Sigmoid colon (tissue), 6 donors: ENCODE measurements at regions not wholly inside any gene's neighbourhood (a gene's known extent, or its start where the extent isn't known, plus 50 kb on each side); places are given as distances from the start of the nearest gene placed in this dataset.

Experiments
- DNase-seq: peaks from one replicate; pipeline ENCODE4 v3.0.0-alpha.2; 2019
- H3K27ac ChIP-seq, 4 donors: fragments of 200-600 bp; sonication (generic); one replicate each; pipeline ENCODE4 v1.5.1; 2016 to 2019; ENCODE audit warnings: mild to moderate bottlenecking in 1 of 4
- H3K27me3 ChIP-seq, 3 donors: fragments of 200-600 bp; sonication (generic); one replicate each; pipeline ENCODE4 v1.5.1; 2019; ENCODE audit warnings: mild to moderate bottlenecking in 1 of 3
- H3K36me3 ChIP-seq, 4 donors: fragments of 200-600 bp; sonication (generic); one replicate each; pipeline ENCODE4 v1.5.1; 2016 to 2019
- H3K4me1 ChIP-seq, 4 donors: fragments of 200-600 bp; sonication (generic); one replicate each; pipeline ENCODE4 v1.5.1; 2017 to 2019
- H3K4me3 ChIP-seq, 4 donors: fragments of 200-600 bp; sonication (generic); one replicate each; pipeline ENCODE4 v1.5.1; 2017 to 2019; ENCODE audit warnings: mild to moderate bottlenecking in 2 of 4, moderate library complexity in 1 of 4
- H3K9me3 ChIP-seq, 4 donors: fragments of 200-600 bp in 3 of 4; sonication (generic) in 3 of 4; one replicate each; pipeline versions ENCODE4 v1.5.1 to v1.6.1; 2013 to 2019
- EP300 ChIP-seq, 4 donors: sonication (generic); formaldehyde crosslinking; IDR thresholded peaks; one replicate each; pipeline ENCODE4 v1.6.1; 2017; ENCODE audit warnings: antibody characterized with exemption in 4 of 4
- POLR2A ChIP-seq, 2 donors: fragments of 450-650 bp; IDR thresholded peaks; one replicate each; pipeline ENCODE4 v1.6.1; 2016; ENCODE audit warnings: antibody characterized with exemption in 2 of 2, mild to moderate bottlenecking in 2 of 2, moderate library complexity in 2 of 2
- POLR2AphosphoS5 ChIP-seq, 4 donors: sonication (generic); formaldehyde crosslinking; IDR thresholded peaks; one replicate each; pipeline ENCODE4 v1.6.1; 2017; ENCODE audit warnings: antibody characterized with exemption in 4 of 4
- WGBS, 2 donors: extraction: QIAGEN DNeasy Blood & Tissue Kit; methylation state at CpG; one replicate each; pipeline ENCODE4 v1.1.7; 2013; 5-methylcytosine and 5-hydroxymethylcytosine counted together
- intact Hi-C: fragments of 100-400 bp; cut with DNase I; formaldehyde crosslinking; loops from one replicate; pipeline ENCODE4 v1.15.1; 2023
- TF ChIP-seq, protein P1 (sequence below), 4 experiments: fragments of 450-650 bp in 3 of 4; fragments of 200-600 bp in 1 of 4; IDR thresholded peaks; one replicate each; pipeline ENCODE4 v1.5.1; 2016 to 2019; ENCODE audit warnings: antibody characterized with exemption in 4 of 4, mild to moderate bottlenecking in 3 of 4, moderate library complexity in 2 of 4
- donor health status: healthy with polysubstance abuse.
- donor health status: healthy.

DNA sequence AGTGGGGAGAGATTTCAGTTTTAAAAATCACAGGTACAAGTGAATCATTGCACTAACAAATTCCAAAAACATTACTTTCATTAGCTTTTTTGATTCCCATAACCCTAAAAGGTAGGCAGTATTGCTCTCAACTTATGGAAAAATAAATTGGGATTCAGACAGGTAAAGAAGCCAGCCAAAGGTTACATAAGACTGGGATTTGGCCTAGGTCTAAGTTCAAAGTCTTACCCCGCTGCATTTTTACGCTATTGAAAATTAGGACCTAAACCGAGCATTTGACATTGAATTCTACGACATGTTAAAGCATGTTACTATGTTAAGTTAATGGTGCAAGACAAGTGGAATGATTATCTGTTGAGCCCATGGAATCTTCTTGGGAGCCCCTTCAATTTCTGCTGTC lies 89.6 kb downstream of the ENC1 start:
- H3K4me1 ChIP-seq: no peaks in the 10 kb centered on the region
- DNase-seq: no peak
- no peaks in the 10 kb centered on the region for H3K27me3 ChIP-seq
- no peak overlapping the region for H3K4me3 ChIP-seq
- H3K36me3 ChIP-seq: no peaks in the 10 kb centered on the region
- H3K9me3 ChIP-seq: no peaks in the 10 kb centered on the region
- WGBS, 2 donors: 84% methylated on average over 4 of the region's 4 CpGs
- intact Hi-C loops: no loop called here
- no peak for TF ChIP-seq POLR2A (IDR thresholded peaks at IDR 0.05)
- no peak for TF ChIP-seq EP300 (IDR thresholded peaks at IDR 0.05)
- TF ChIP-seq POLR2AphosphoS5 (IDR thresholded peaks at IDR 0.05): no peak
- TF ChIP-seq, protein P1, sequence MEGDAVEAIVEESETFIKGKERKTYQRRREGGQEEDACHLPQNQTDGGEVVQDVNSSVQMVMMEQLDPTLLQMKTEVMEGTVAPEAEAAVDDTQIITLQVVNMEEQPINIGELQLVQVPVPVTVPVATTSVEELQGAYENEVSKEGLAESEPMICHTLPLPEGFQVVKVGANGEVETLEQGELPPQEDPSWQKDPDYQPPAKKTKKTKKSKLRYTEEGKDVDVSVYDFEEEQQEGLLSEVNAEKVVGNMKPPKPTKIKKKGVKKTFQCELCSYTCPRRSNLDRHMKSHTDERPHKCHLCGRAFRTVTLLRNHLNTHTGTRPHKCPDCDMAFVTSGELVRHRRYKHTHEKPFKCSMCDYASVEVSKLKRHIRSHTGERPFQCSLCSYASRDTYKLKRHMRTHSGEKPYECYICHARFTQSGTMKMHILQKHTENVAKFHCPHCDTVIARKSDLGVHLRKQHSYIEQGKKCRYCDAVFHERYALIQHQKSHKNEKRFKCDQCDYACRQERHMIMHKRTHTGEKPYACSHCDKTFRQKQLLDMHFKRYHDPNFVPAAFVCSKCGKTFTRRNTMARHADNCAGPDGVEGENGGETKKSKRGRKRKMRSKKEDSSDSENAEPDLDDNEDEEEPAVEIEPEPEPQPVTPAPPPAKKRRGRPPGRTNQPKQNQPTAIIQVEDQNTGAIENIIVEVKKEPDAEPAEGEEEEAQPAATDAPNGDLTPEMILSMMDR (IDR thresholded peaks at IDR 0.05): no peak
- no peak overlapping the region for H3K27ac ChIP-seq

DNA sequence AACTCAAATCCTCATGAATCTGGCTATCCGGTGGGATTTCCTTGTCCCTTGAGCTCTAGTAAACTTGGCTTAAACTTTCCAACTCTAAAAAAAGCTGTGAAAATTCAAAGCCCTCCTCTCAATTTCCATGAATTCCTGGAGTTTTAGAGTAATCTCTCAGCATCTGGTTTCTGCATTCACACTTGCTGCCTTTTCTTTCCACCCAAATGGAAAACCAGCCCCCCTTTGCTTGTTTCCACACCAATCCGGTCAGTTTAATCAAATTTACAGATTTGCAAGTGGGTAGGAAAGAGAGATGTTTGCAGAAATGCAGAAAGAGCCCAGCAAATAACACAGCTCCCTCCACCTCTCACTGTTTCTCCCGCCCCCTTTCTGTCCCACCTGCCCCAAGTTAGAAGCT lies 91.1 kb downstream of the ENC1 start:
- Histone ChIP-seq H3K4me1 (no peaks in the 10 kb centered on the region), H3K9me3 (no peaks in the 10 kb centered on the region), H3K4me3 (no peak overlapping the region), H3K27ac (no peak overlapping the region), H3K36me3 (no peaks in the 10 kb centered on the region), H3K27me3 (no peaks in the 10 kb centered on the region)
- no peak for DNase-seq
- intact Hi-C loops: no loop called here
- TF ChIP-seq POLR2AphosphoS5 (IDR thresholded peaks at IDR 0.05): no peak
- no peak for TF ChIP-seq POLR2A (IDR thresholded peaks at IDR 0.05)
- TF ChIP-seq EP300 (IDR thresholded peaks at IDR 0.05): no peak
- TF ChIP-seq, protein P1 (IDR thresholded peaks at IDR 0.05): no peak
- 85 to 87% methylated on average over 3 of the region's 3 CpGs for WGBS, 2 donors

DNA sequence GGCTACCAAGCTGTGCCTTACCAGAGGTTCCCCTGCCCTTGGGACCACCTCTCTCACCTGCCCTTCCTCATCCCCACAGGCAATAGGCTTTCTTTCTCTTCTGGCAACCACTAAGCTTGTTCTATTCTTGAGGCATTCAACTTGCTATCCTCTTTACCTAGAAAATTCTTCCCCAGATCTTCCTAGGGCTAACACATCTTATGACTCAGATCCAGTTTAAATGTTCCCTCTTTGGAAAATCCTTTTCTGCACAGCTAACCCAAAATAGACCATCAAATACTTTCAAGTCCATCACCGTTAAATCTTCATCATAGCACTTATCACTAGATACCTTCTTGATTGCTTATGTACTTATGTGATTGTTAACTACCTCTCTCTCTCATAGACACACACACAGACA lies 93.7 kb downstream of the ENC1 start:
- no peaks in the 10 kb centered on the region for H3K36me3 ChIP-seq
- no peaks in the 10 kb centered on the region for H3K9me3 ChIP-seq
- peaks cover 0 to 16% (median 12%) of the 10 kb centered on the region in 4 donors for H3K4me1 ChIP-seq
- WGBS, 2 donors: 85 to 92% methylated on average over 1 of the region's 1 CpG
- TF ChIP-seq POLR2AphosphoS5 (IDR thresholded peaks at IDR 0.05): no peak
- H3K4me3 ChIP-seq: no peak overlapping the region
- H3K27me3 ChIP-seq: no peaks in the 10 kb centered on the region
- intact Hi-C loops: no loop called here
- H3K27ac ChIP-seq: no peak overlapping the region
- no peak for DNase-seq

DNA sequence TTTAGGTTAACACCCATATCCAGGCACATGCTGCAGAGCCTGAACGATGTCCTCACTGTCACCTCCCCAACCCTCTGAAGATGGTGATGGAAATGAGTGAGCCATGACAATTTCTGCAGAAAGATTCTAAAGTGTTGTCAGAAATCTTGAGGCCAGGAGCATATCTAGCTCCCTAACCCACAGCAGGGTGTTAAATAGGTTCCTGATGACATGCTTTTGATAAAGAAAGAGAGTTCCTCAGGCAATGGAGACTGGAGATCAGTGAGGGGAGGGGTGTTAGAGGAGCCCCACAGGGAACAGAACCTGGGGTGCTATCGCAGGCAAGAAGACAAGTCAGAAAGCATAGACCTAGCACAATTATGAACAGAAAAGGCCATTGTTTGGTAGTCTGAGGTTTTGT lies 95.7 kb downstream of the ENC1 start:
- WGBS, 2 donors: 96 to 98% methylated on average over 2 of the region's 2 CpGs
- Histone ChIP-seq H3K36me3 (no peaks in the 10 kb centered on the region), H3K9me3 (no peaks in the 10 kb centered on the region), H3K27ac (no peak overlapping the region), H3K4me1 (peaks cover 0 to 25% (median 16%) of the 10 kb centered on the region in 4 donors), H3K27me3 (no peaks in the 10 kb centered on the region), H3K4me3 (no peak overlapping the region)
- TF ChIP-seq, protein P1 (IDR thresholded peaks at IDR 0.05): no peak
- TF ChIP-seq POLR2A (IDR thresholded peaks at IDR 0.05): no peak
- no peak for TF ChIP-seq POLR2AphosphoS5 (IDR thresholded peaks at IDR 0.05)
- TF ChIP-seq EP300 (IDR thresholded peaks at IDR 0.05): no peak
- DNase-seq: no peak
- intact Hi-C loops: no loop called here

DNA sequence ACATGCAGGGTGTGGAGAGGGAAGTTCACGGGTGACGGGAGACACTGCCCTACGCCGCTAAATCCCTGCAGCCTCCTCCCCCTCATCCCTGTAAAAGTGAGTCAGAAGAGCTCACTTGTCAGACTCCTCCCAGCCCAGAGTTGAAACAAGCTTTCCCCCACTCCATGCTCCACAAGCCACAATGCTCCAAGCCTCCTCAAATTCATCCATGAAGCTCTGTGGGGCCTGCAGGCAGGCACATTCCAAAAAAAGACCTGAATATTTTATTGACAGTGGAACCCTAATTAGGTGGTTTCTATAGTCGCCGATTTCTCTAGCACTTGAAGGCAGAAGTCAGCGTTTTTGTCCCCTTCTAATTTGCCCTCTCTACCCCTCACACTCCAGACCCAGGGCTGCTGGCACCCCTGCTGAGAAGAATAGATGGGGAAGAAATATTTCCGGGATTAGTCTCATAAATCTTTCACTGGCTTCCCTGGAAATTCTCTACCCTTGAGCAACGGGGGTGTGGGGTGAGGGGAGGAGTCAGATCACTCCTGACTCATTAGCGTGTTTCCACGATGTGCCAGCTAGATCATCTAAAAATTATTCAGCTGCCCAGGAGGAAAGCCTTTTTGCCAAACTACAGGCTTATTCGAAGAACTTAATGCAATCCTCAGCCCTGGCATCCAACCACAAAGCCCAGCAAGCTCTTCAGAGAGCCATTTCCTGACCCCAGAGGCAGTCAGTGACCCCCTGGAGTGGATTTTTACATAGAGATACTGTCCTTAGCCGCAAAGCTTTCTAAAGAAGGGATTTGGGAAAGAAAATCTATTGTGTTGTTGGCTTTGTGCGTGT lies 97.1 kb downstream of the ENC1 start:
- intact Hi-C loops: no loop called here
- no peak overlapping the region for H3K4me3 ChIP-seq
- H3K27me3 ChIP-seq: no peaks in the 10 kb centered on the region
- H3K36me3 ChIP-seq: no peaks in the 10 kb centered on the region
- TF ChIP-seq EP300 (IDR thresholded peaks at IDR 0.05) (no peak), POLR2AphosphoS5 (IDR thresholded peaks at IDR 0.05) (peak in 1 of 4 donors; percentile 37), POLR2A (IDR thresholded peaks at IDR 0.05) (no peak)
- TF ChIP-seq, protein P1 (IDR thresholded peaks at IDR 0.05): no peak
- no peak for DNase-seq
- WGBS, 2 donors: 46 to 65% methylated on average over 14 of the region's 14 CpGs
- H3K9me3 ChIP-seq: no peaks in the 10 kb centered on the region
- peaks cover 0 to 25% (median 16%) of the 10 kb centered on the region in 4 donors for H3K4me1 ChIP-seq
- H3K27ac ChIP-seq: peak overlapping the region in 2 of 4 donors; percentile 44 to 51
